Breast epithelium (tissue), 4 donors: ENCODE measurements at regions not wholly inside any gene's neighbourhood (a gene's known extent, or its start where the extent isn't known, plus 50 kb on each side); places are given as distances from the start of the nearest gene placed in this dataset.

Experiments
- DNase-seq, 2 donors: peaks; one replicate each; pipeline ENCODE4 v3.0.0-alpha.2; 2019; ENCODE audit warnings: low spot score in 2 of 2
- H3K27ac ChIP-seq, 2 donors: fragments of 200-600 bp; sonication (generic) in 1 of 2; one replicate each; pipeline ENCODE4 v1.5.1; 2016 to 2019; ENCODE audit warnings: mild to moderate bottlenecking in 1 of 2
- H3K27me3 ChIP-seq, 2 donors: fragments of 200-600 bp; sonication (generic) in 1 of 2; one replicate each; pipeline versions ENCODE4 v1.5.1 to v1.6.0; 2017 to 2019; ENCODE audit warnings: control low read depth in 1 of 2, mild to moderate bottlenecking in 1 of 2
- H3K36me3 ChIP-seq: fragments of 200-600 bp; one replicate; pipeline ENCODE4 v1.5.1; 2019
- H3K4me1 ChIP-seq, 2 donors: fragments of 200-600 bp; sonication (generic); one replicate each; pipeline ENCODE4 v1.5.1; 2016 to 2019; ENCODE audit warnings: control low read depth in 1 of 2
- H3K4me3 ChIP-seq, 3 donors: fragments of 200-600 bp; sonication (generic); 1 replicate in 2 of 3; 2 replicates in 1 of 3; pipeline ENCODE4 v1.5.1; 2016 to 2019; ENCODE audit warnings: mild to moderate bottlenecking in 3 of 3, moderate library complexity in 2 of 3
- H3K9me3 ChIP-seq, 2 donors: fragments of 200-600 bp; sonication (generic) in 1 of 2; one replicate each; pipeline ENCODE4 v1.5.1; 2016 to 2019; ENCODE audit warnings: control low read depth in 1 of 2
- POLR2A ChIP-seq: fragments of 450-650 bp; IDR thresholded peaks from one replicate; pipeline ENCODE4 v1.6.1; 2016; ENCODE audit warnings: antibody characterized with exemption, mild to moderate bottlenecking, moderate library complexity
- POLR2AphosphoS5 ChIP-seq, 3 donors: sonication (generic); formaldehyde crosslinking; IDR thresholded peaks; one replicate each; pipeline ENCODE4 v1.6.1; 2017; ENCODE audit warnings: antibody characterized with exemption in 3 of 3
- intact Hi-C: fragments of 100-400 bp; cut with DNase I; formaldehyde crosslinking; loops from one replicate; pipeline ENCODE4 v1.15.1; 2023; ENCODE audit warnings: low total_unique reads
- TF ChIP-seq, protein P1 (sequence below), 3 donors: fragments of 450-650 bp; IDR thresholded peaks; one replicate each; pipeline ENCODE4 v1.5.1; 2016 to 2017; ENCODE audit warnings: antibody characterized with exemption in 3 of 3, mild to moderate bottlenecking in 3 of 3, moderate library complexity in 3 of 3

DNA sequence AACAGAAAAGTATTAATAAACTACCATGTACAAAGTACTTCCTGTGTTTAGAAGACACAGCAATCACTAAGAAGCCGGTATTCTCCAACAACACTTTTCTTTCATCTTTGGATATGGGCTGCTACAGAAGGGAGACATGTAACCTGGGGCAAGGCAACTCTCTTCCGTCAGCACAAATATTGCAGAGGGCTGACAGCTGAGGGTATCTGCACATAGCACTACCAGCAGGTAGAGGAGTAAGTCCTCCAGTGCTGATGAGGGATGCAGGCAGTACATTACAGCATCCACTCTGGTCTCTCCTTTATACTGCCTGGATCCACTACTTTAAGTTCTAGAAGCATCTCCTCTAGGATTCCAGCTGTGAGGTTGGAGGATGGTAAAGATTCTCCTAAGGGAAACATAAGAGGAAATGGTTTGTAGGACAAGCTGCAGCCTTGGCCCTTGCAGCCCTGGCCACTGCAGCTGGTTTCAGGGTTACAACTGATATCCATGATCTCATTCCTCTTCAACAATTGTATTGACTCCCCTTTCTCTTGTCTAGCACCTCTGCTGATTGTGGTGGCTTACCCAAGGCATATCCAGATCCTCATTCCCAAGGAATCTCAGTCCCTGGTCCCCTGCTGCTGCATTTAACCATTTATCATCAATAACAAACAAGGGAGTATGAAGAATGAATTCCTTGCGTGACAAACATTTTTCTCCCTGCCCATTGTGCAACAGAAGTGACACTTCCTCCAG lies 110.7 kb upstream of the ADGRF1 start:
- Histone ChIP-seq H3K9me3 (no peaks in the 10 kb centered on the region), H3K4me1 (no peaks in the 10 kb centered on the region), H3K36me3 (no peaks in the 10 kb centered on the region), H3K27ac (no peak overlapping the region), H3K27me3 (no peaks in the 10 kb centered on the region), H3K4me3 (no peak overlapping the region)
- TF ChIP-seq POLR2A (no peak), POLR2AphosphoS5 (IDR thresholded peaks at IDR 0.05) (no peak)
- TF ChIP-seq, protein P1, sequence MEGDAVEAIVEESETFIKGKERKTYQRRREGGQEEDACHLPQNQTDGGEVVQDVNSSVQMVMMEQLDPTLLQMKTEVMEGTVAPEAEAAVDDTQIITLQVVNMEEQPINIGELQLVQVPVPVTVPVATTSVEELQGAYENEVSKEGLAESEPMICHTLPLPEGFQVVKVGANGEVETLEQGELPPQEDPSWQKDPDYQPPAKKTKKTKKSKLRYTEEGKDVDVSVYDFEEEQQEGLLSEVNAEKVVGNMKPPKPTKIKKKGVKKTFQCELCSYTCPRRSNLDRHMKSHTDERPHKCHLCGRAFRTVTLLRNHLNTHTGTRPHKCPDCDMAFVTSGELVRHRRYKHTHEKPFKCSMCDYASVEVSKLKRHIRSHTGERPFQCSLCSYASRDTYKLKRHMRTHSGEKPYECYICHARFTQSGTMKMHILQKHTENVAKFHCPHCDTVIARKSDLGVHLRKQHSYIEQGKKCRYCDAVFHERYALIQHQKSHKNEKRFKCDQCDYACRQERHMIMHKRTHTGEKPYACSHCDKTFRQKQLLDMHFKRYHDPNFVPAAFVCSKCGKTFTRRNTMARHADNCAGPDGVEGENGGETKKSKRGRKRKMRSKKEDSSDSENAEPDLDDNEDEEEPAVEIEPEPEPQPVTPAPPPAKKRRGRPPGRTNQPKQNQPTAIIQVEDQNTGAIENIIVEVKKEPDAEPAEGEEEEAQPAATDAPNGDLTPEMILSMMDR (IDR thresholded peaks at IDR 0.05), result no peak
- DNase-seq, result no peak
- intact Hi-C loops, result no loop called here

DNA sequence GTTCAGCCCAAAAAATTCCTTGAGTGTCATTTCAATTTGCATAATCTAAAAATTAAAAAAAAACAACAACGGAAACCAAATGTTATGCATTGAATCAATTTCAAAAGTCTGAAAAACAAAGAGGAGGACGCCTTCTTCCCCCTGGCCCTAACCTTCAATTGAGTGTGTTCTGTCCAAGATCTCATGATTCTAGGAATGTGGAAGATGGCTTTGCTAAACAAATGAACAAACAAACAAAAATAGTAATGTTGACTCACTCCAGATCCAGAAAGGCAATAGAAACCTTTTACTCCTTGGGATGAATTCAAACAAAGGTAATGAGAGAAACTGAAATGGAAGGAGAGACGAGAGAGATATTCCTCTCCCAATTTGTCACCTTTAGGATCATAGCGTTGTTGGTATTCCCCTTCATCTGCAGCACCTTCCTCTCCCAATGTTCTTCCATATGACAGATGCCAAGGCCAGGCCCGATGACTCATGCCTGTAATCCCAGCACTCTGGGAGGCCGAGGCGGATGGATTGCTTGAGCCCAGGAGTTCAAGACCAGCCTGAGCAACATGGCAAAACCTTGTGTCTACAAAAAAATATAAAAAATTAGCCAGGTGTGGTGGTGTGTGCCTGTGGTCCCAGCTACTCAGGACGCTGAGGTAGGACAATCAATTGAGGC lies 109.2 kb upstream of the ADGRF1 start:
- Histone ChIP-seq H3K27ac (no peak overlapping the region), H3K36me3 (no peaks in the 10 kb centered on the region), H3K9me3 (no peaks in the 10 kb centered on the region), H3K27me3 (no peaks in the 10 kb centered on the region), H3K4me3 (no peak overlapping the region), H3K4me1 (no peaks in the 10 kb centered on the region)
- intact Hi-C loops, result no loop called here
- TF ChIP-seq, protein P1 (IDR thresholded peaks at IDR 0.05), result no peak
- TF ChIP-seq POLR2A (no peak), POLR2AphosphoS5 (IDR thresholded peaks at IDR 0.05) (no peak)
- DNase-seq, result no peak

DNA sequence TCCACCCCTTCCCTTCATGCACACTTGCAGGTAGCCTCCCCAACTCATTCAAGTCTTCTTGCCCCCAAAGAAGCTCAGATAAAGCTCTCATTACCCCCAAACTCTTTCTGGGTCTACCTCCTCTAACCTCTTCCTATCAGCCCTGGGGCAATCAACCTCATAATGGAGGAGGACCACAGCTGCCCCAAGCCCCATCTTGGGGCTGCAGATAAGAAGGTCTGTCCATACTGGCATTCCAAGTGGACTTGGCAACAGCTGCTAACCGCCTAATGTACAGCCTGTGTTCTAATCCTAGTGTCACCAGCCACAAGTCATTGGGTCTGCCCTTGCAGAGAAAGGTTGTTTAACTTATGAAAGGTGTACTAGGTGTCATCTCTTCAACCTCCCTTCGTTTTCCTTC lies 107.4 kb upstream of the ADGRF1 start:
- intact Hi-C loops, result no loop called here

DNA sequence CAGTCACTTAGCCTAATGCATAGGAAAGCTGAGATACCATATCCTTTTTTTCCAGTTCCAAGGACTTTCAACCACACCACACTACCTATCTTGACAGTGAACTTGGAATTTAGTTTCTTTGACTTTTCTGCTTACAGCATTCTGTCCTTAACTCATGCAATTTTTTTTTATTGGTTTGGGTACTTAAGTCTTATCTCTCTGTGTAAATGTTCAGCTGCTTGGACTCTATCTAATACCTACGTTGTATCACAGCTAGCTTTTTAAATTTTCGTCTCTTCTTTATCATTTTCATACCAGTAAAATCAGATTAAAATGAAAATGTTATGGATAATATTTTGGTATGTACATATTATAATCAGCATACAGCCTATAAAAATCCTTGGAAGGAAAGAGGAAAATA lies 106.9 kb upstream of the ADGRF1 start:
- no peak for DNase-seq
- no peaks in the 10 kb centered on the region for H3K36me3 ChIP-seq
- intact Hi-C loops, result no loop called here
- no peaks in the 10 kb centered on the region for H3K4me1 ChIP-seq
- no peak overlapping the region for H3K4me3 ChIP-seq
- no peak overlapping the region for H3K27ac ChIP-seq
- H3K27me3 ChIP-seq, result no peaks in the 10 kb centered on the region
- H3K9me3 ChIP-seq, result no peaks in the 10 kb centered on the region
- TF ChIP-seq POLR2A (no peak), POLR2AphosphoS5 (IDR thresholded peaks at IDR 0.05) (no peak)
- TF ChIP-seq, protein P1 (IDR thresholded peaks at IDR 0.05), result no peak

More for the DNA sequence above, 107.4 kb upstream of the ADGRF1 start:
- Histone ChIP-seq H3K27me3 (no peaks in the 10 kb centered on the region), H3K27ac (no peak overlapping the region), H3K4me3 (no peak overlapping the region), H3K36me3 (no peaks in the 10 kb centered on the region), H3K9me3 (no peaks in the 10 kb centered on the region), H3K4me1 (no peaks in the 10 kb centered on the region)
- no peak for TF ChIP-seq POLR2A
- no peak for TF ChIP-seq POLR2AphosphoS5 (IDR thresholded peaks at IDR 0.05)
- TF ChIP-seq, protein P1 (IDR thresholded peaks at IDR 0.05), result no peak
- no peak for DNase-seq

DNA sequence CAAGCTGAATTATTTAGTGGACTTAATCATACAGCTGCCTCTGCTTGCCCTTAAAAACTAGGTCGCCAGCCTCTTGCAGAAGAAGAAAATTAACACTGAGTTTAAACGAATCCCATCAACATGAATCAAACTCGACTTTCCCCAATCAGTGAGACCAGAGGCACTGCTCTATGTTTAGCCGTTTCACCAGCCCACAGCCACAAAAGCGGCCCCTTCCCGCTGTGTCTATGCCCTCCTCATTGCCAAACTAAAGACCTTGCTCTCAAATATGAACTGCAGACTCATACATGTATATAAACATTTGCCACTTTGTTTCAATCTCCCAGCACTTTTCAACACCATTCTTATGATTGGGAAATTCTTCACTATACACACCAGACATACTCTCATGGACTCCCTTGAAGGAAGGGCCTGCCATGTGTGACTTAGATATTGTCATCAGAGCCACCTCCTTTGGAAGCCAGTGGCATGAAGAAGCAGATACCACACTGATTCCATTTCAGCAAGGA lies 105.8 kb upstream of the ADGRF1 start:
- no peaks in the 10 kb centered on the region for H3K36me3 ChIP-seq
- H3K4me1 ChIP-seq, result no peaks in the 10 kb centered on the region
- TF ChIP-seq, protein P1 (IDR thresholded peaks at IDR 0.05), result no peak
- TF ChIP-seq POLR2AphosphoS5 (IDR thresholded peaks at IDR 0.05) (no peak), POLR2A (no peak)
- no peak for DNase-seq
- no peaks in the 10 kb centered on the region for H3K27me3 ChIP-seq
- intact Hi-C loops, result no loop called here
- no peak overlapping the region for H3K4me3 ChIP-seq
- no peaks in the 10 kb centered on the region for H3K9me3 ChIP-seq
- no peak overlapping the region for H3K27ac ChIP-seq
